RCC 7860 (cell line): ENCODE measurements at regions not wholly inside any gene's neighbourhood (a gene's known extent, or its start where the extent isn't known, plus 50 kb on each side); places are given as distances from the start of the nearest gene placed in this dataset.
"Not testable (repeated sequence)": the region's sequence is repeated elsewhere in the genome, so short reads cannot be mapped to it uniquely, and the experiment has no call there.

Source experiments
- DNase-seq: peaks from one replicate; pipeline ENCODE4 v3.0.0-alpha.2; 2015; ENCODE audit warnings: low spot score
- FAIRE-seq: peaks from 2 replicates; lab custom pipeline; 2012; peaks lifted over from hg19 to GRCh38; lab: Jason Lieb, UNC

- DNase-seq (no peak), FAIRE-seq (no peak)
These were observed 297.2 kb upstream of the CRBN start for GRCh38 chr3:3476669-3477068.

GRCh38 chr3:3468596-3468995 is 289.1 kb upstream of the CRBN start:
- no peak for FAIRE-seq
- no peak for DNase-seq

GRCh38 chr3:3464131-3464530 is 284.6 kb upstream of the CRBN start:
- no peak for DNase-seq
- no peak for FAIRE-seq

- FAIRE-seq (no peak), DNase-seq (no peak)
These were observed 281.8 kb upstream of the CRBN start for GRCh38 chr3:3461317-3461716.

- DNase-seq (no peak), FAIRE-seq (no peak)
These were observed 269.0 kb upstream of the CRBN start for GRCh38 chr3:3448468-3448867.

GRCh38 chr3:3447641-3448040 is 268.1 kb upstream of the CRBN start:
- no peak for FAIRE-seq
- no peak for DNase-seq

- DNase-seq (no peak), FAIRE-seq (no peak)
These were observed 266.8 kb upstream of the CRBN start for GRCh38 chr3:3446251-3446650.

- no peak for FAIRE-seq
- DNase-seq: no peak
These were observed 264.0 kb upstream of the CRBN start for GRCh38 chr3:3443482-3443881.

GRCh38 chr3:3433711-3434110 is 254.2 kb upstream of the CRBN start:
- FAIRE-seq: no peak
- no peak for DNase-seq

- no peak for DNase-seq
- FAIRE-seq: no peak
These were observed 250.3 kb upstream of the CRBN start for GRCh38 chr3:3429841-3430240.

- not testable (repeated sequence) for DNase-seq, FAIRE-seq
These were observed 228.2 kb upstream of the CRBN start for GRCh38 chr3:3407707-3408106.

- DNase-seq (no peak), FAIRE-seq (no peak)
These were observed 225.6 kb upstream of the CRBN start for GRCh38 chr3:3405131-3405530.

GRCh38 chr3:3403700-3404099 is 224.2 kb upstream of the CRBN start:
- FAIRE-seq (no peak), DNase-seq (no peak)

GRCh38 chr3:3392946-3393345 is 213.5 kb upstream of the CRBN start:
- no peak for FAIRE-seq

GRCh38 chr3:3383461-3383860 is 204.0 kb upstream of the CRBN start:
- FAIRE-seq (no peak), DNase-seq (no peak)

More at GRCh38 chr3:3392946-3393345, 213.5 kb upstream of the CRBN start:
- DNase-seq: no peak

GRCh38 chr3:3372210-3372777 is 192.8 kb upstream of the CRBN start:
- DNase-seq (no peak), FAIRE-seq (no peak)

- DNase-seq (no peak), FAIRE-seq (no peak)
These were observed 188.8 kb upstream of the CRBN start for GRCh38 chr3:3368306-3368705.

- DNase-seq (no peak), FAIRE-seq (no peak)
These were observed 186.9 kb upstream of the CRBN start for GRCh38 chr3:3366386-3366785.

- no peak for DNase-seq
- FAIRE-seq: no peak
These were observed 186.2 kb upstream of the CRBN start for GRCh38 chr3:3365716-3366115.

- FAIRE-seq (no peak), DNase-seq (no peak)
These were observed 177.4 kb upstream of the CRBN start for GRCh38 chr3:3356846-3357245.

- no peak for FAIRE-seq
- no peak for DNase-seq
These were observed 176.0 kb upstream of the CRBN start for GRCh38 chr3:3355442-3355841.

- DNase-seq (no peak), FAIRE-seq (no peak)
These were observed 173.7 kb upstream of the CRBN start for GRCh38 chr3:3353153-3353552.

GRCh38 chr3:3351226-3351625 is 171.7 kb upstream of the CRBN start:
- FAIRE-seq (no peak), DNase-seq (no peak)
